GM13976 (cell line): ENCODE measurements at regions not wholly inside any gene's neighbourhood (a gene's known extent, or its start where the extent isn't known, plus 50 kb on each side); places are given as distances from the start of the nearest gene placed in this dataset.

Experiments
- DNase-seq: peaks from one replicate; pipeline ENCODE4 v3.0.0; 2012; ENCODE audit warnings: low spot score
- in situ Hi-C: fragments of 300-500 bp; cut with MboI; formaldehyde crosslinking; loops from one replicate; pipeline ENCODE4 v1.12.0; 2022; ENCODE audit warnings: low sequenced_read_pairs, mixed read lengths, inconsistent platforms; ENCODE audit not compliant: unreplicated experiment
- TF ChIP-seq, protein P1 (sequence below): IDR thresholded peaks from 2 replicates; pipeline ENCODE4 v1.5.1; 2012; ENCODE audit warnings: borderline replicate concordance, mild to moderate bottlenecking; ENCODE audit not compliant: insufficient read depth; ENCODE audit errors: extremely low read depth, missing control alignments, control extremely low read depth

GRCh38 chr4:137599734-137600133 is 67.4 kb upstream of the PCDH18 start:
- DNase-seq: no peak
- TF ChIP-seq, protein P1, sequence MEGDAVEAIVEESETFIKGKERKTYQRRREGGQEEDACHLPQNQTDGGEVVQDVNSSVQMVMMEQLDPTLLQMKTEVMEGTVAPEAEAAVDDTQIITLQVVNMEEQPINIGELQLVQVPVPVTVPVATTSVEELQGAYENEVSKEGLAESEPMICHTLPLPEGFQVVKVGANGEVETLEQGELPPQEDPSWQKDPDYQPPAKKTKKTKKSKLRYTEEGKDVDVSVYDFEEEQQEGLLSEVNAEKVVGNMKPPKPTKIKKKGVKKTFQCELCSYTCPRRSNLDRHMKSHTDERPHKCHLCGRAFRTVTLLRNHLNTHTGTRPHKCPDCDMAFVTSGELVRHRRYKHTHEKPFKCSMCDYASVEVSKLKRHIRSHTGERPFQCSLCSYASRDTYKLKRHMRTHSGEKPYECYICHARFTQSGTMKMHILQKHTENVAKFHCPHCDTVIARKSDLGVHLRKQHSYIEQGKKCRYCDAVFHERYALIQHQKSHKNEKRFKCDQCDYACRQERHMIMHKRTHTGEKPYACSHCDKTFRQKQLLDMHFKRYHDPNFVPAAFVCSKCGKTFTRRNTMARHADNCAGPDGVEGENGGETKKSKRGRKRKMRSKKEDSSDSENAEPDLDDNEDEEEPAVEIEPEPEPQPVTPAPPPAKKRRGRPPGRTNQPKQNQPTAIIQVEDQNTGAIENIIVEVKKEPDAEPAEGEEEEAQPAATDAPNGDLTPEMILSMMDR: no peak
- in situ Hi-C loops: no loop called here

DNA sequence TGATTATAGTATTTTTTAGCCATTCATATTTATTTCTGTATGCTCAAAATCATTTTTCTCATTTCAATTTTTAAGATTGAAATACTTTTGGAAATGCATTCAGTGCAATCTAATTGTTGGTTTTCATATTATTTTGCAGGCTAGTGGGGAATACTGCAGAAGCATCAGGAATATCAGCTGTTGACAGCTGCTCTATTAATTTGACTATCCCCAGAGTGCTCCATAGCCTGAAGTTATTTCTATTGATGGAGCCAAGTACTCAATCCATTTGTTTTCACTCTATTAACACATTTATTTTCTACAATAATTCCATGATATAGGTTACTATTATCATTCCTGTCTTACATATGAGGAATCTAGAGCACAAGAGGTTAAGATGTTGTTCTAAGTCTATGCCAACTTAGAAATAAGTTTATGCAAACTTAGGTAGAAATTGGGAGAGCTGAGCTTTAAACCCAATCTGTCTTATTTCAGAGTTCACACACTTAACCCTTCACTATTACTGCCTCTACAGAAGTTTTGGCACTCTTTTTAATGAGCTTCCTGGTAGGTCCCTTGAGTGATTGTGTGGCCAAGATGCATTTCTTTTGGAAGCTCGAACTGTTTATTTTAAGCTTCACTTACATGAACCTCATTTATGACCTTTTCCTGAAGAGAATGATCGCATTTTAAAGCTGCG is 65.6 kb upstream of the PCDH18 start:
- in situ Hi-C loops: no loop called here
- TF ChIP-seq, protein P1: no peak
- DNase-seq: no peak

DNA sequence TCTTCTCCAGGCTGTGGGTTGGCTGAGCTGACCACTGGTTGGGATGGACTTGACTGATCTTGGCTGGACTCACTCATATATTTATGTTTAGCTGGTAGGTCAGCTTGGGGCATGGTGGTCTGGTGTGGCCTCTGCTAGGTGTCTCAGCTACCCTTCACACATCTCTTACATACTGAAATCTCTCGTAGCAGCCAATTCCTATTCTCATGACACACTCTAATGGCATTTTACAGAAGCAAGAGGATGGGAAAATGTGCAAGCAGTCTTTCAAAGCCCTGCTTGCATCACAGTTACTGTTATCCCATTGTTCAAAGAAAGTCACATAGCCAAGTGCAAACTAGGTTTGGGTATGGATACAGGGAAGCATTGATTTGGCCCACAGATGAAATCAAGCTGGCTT is 55.5 kb upstream of the PCDH18 start:
- in situ Hi-C loops: no loop called here
- no peak for DNase-seq

GRCh38 chr4:137583671-137584070 is 51.4 kb upstream of the PCDH18 start:
- TF ChIP-seq, protein P1: no peak
- in situ Hi-C loops: no loop called here
- no peak for DNase-seq

More for the DNA sequence above, 55.5 kb upstream of the PCDH18 start:
- TF ChIP-seq, protein P1: no peak
